HEK293T (cell line): ENCODE measurements at regions not wholly inside any gene's neighbourhood (a gene's known extent, or its start where the extent isn't known, plus 50 kb on each side); places are given as distances from the start of the nearest gene placed in this dataset.

Experiments used
- CTCF ChIA-PET: fragments of 350-600 bp; formaldehyde crosslinking; extraction: SDS; loops from one replicate; lab custom pipeline; 2021; ENCODE audit warnings: antibody characterized with exemption, inconsistent platforms; lab: Yijun Ruan, JAX
- POLR2A ChIA-PET: fragments of 350-600 bp; formaldehyde crosslinking; extraction: SDS; loops from one replicate; lab custom pipeline; 2020; ENCODE audit warnings: antibody characterized with exemption, inconsistent platforms; lab: Yijun Ruan, JAX
- DNase-seq: peaks from one replicate; pipeline ENCODE4 v3.0.0; 2012; ENCODE audit warnings: mixed read lengths; ENCODE audit errors: extremely low spot score
- ARNT ChIP-seq: fragments of 450-650 bp; IDR thresholded peaks from 2 replicates; pipeline ENCODE4 v1.6.1; 2017; ENCODE audit warnings: mild to moderate bottlenecking
- BHLHE40 ChIP-seq: fragments of 450-650 bp; IDR thresholded peaks from 2 replicates; pipeline ENCODE4 v1.6.1; 2016; ENCODE audit warnings: mild to moderate bottlenecking, moderate library complexity, borderline replicate concordance
- CTBP1 ChIP-seq: fragments of 450-650 bp; IDR thresholded peaks from 2 replicates; pipeline ENCODE4 v1.6.1; 2016; ENCODE audit warnings: borderline replicate concordance
- ELF4 ChIP-seq: fragments of 450-650 bp; IDR thresholded peaks from 2 replicates; pipeline ENCODE4 v1.6.1; 2017; ENCODE audit warnings: antibody characterized with exemption
- FOXA1 ChIP-seq: fragments of 450-650 bp; IDR thresholded peaks from 2 replicates; pipeline ENCODE4 v1.6.1; 2016; ENCODE audit warnings: mild to moderate bottlenecking
- FOXK2 ChIP-seq: fragments of 450-650 bp; IDR thresholded peaks from 2 replicates; pipeline ENCODE4 v1.6.1; 2016; ENCODE audit warnings: mild to moderate bottlenecking
- FOXM1 ChIP-seq: fragments of 450-650 bp; IDR thresholded peaks from 2 replicates; pipeline ENCODE4 v1.6.1; 2017; ENCODE audit warnings: mild to moderate bottlenecking, borderline replicate concordance
- HDGF ChIP-seq: fragments of 450-650 bp; IDR thresholded peaks from 2 replicates; pipeline ENCODE4 v1.6.1; 2017; ENCODE audit warnings: antibody characterized with exemption, borderline replicate concordance
- L3MBTL2 ChIP-seq: fragments of 450-650 bp; conservative IDR thresholded peaks from 2 replicates; pipeline ENCODE4 v1.6.1; 2016; ENCODE audit warnings: mild to moderate bottlenecking
- LEF1 ChIP-seq: fragments of 450-650 bp; IDR thresholded peaks from 2 replicates; pipeline ENCODE4 v1.6.1; 2017; ENCODE audit warnings: mild to moderate bottlenecking, borderline replicate concordance
- NFRKB ChIP-seq: fragments of 450-650 bp; IDR thresholded peaks from 2 replicates; pipeline ENCODE4 v1.6.1; 2016; ENCODE audit warnings: mild to moderate bottlenecking, moderate library complexity
- SP1 ChIP-seq: fragments of 450-650 bp; IDR thresholded peaks from 2 replicates; pipeline ENCODE4 v1.6.1; 2017
- SUZ12 ChIP-seq: fragments of 450-650 bp; IDR thresholded peaks from 2 replicates; pipeline ENCODE4 v1.6.1; 2016; ENCODE audit warnings: mild to moderate bottlenecking
- TARDBP ChIP-seq: fragments of 450-650 bp; IDR thresholded peaks from 2 replicates; pipeline ENCODE4 v1.6.1; 2016
- ZNF384 ChIP-seq: fragments of 450-650 bp; IDR thresholded peaks from 2 replicates; pipeline ENCODE4 v1.6.1; 2016
- TF ChIP-seq, protein P1 (sequence below): fragments of 450-650 bp; IDR thresholded peaks from 2 replicates; pipeline ENCODE4 v1.6.1; 2016

DNA sequence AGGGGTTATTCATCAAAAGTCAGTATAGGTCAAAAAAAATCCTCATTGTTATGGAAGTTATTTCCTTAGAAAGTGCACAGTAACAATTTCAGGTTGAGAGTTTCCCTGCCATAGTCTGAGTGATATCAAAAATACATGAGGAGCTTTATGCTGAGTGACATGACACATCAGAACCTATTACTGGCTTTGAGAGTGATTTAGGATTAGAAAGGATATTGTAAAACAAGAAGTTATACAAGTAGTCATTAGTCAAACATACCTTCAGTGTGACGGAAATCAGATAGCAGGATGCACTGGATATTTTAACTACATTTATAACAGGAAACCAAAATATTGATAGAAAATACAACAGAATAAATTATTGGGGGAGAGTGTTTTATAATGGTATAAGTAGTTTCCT lies 471.1 kb downstream of the VGLL3 start:
- CTCF ChIA-PET, result no interaction called here
- TF ChIP-seq HDGF (no peak), NFRKB (no peak), FOXK2 (no peak), LEF1 (no peak), SP1 (no peak), FOXM1 (no peak), ZNF384 (no peak), SUZ12 (no peak), BHLHE40 (no peak), L3MBTL2 (no peak), ARNT (no peak), ELF4 (no peak), TARDBP (no peak), CTBP1 (no peak), FOXA1 (no peak)
- TF ChIP-seq, protein P1, sequence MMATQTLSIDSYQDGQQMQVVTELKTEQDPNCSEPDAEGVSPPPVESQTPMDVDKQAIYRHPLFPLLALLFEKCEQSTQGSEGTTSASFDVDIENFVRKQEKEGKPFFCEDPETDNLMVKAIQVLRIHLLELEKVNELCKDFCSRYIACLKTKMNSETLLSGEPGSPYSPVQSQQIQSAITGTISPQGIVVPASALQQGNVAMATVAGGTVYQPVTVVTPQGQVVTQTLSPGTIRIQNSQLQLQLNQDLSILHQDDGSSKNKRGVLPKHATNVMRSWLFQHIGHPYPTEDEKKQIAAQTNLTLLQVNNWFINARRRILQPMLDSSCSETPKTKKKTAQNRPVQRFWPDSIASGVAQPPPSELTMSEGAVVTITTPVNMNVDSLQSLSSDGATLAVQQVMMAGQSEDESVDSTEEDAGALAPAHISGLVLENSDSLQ, result no peak
- DNase-seq, result no peak
- POLR2A ChIA-PET, result no interaction called here

DNA sequence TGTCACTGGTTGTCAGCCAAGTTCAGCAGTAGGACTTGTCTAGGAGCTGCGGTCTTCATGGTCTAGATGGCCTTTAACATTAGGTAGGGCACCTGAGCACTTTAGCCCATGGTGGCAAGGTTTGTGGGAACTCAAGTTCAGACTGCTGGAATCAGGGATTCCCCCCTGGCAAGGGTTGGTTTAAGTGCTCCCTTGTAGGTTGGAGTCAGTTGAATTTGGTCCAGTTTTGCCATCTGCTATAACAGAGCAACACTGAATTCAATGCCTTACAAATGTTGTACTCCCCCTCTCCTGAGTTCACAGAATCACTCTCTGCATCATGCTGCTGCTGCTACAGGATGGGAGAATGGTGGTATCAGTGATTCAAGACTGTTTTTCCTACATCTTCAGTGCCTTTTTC lies 509.3 kb downstream of the VGLL3 start:
- ChIA-PET CTCF (no interaction called here), POLR2A (no interaction called here)
- no peak for DNase-seq
- no peak for TF ChIP-seq HDGF
- no peak for TF ChIP-seq ZNF384
- TF ChIP-seq FOXM1, result no peak
- no peak for TF ChIP-seq FOXA1
- no peak for TF ChIP-seq NFRKB
- no peak for TF ChIP-seq SP1
- TF ChIP-seq, protein P1, result no peak
- no peak for TF ChIP-seq SUZ12
- TF ChIP-seq TARDBP, result no peak
- no peak for TF ChIP-seq BHLHE40
- no peak for TF ChIP-seq L3MBTL2
- TF ChIP-seq FOXK2, result no peak
- TF ChIP-seq ARNT, result no peak
- no peak for TF ChIP-seq ELF4
- no peak for TF ChIP-seq LEF1
- no peak for TF ChIP-seq CTBP1

DNA sequence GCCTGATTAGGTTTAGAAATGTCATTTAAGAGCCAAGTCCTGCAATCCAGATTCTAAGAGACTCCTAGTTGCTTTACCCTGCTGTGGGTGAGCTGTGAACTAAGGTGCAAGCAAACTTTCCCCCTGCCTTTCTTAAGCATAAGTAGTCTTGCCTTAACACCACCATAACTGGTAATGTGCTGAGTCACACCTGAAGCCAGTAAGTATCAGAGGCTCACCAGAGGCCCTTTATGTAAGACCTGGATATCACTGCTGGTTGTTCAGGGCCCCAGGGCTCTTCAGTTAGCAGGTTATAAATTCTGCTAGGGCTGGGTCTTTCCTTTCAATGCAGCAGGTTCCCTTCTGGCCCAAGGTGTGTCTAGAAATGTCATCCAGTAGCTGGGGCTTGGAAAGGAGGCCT lies 509.9 kb downstream of the VGLL3 start:
- CTCF ChIA-PET, result no interaction called here
- no peak for TF ChIP-seq BHLHE40
- TF ChIP-seq CTBP1, result no peak
- TF ChIP-seq ELF4, result no peak
- TF ChIP-seq SUZ12, result no peak
- TF ChIP-seq FOXA1, result no peak
- TF ChIP-seq L3MBTL2, result no peak
- no peak for TF ChIP-seq SP1
- no peak for TF ChIP-seq NFRKB
- TF ChIP-seq TARDBP, result no peak
- TF ChIP-seq LEF1, result no peak
- no peak for TF ChIP-seq FOXK2
- TF ChIP-seq HDGF, result no peak
- no peak for TF ChIP-seq FOXM1
- POLR2A ChIA-PET, result no interaction called here
- DNase-seq, result no peak

DNA sequence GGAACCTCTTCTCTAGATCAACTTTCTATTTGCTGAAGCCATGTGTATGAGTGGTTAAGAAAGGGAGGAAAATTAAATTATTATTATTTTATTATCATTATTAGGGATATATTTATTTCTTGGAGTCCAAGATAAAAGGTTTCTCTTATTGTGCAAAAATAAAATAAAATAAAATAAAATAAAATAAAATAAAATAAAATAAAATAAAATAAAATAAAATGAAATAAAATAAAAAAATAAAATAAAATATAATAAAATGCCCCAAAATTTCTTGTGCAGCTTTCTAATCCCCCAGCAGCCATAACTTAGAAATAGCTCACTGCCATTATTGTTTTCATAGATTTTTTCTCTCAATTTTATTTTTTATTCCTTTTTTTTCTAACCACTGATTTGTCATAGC lies 526.8 kb downstream of the VGLL3 start:
- POLR2A ChIA-PET, result no interaction called here

DNA sequence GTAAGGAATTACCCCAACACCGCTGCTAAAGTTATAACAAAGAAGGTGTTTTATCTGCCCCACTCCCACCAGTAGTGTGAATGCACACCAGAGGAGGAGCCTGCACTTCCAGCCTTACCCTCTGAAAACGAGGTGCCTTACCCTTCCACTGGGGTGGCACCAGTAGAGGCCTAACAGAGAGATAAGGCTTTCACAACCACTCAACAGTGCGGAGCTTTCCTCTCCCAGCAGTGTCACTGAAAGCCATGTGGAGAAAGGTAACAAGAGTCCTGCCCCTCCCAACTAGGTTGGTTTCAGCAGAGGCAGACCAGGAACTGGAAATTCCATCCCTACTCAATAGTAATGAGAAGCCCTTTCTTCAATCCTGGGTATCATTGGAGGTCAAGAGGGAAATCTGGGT lies 539.2 kb downstream of the VGLL3 start:
- no peak for DNase-seq
- CTCF ChIA-PET, result no interaction called here
- TF ChIP-seq HDGF, result no peak
- TF ChIP-seq, protein P1, result no peak
- no peak for TF ChIP-seq NFRKB
- TF ChIP-seq FOXM1, result no peak
- TF ChIP-seq LEF1, result no peak
- TF ChIP-seq ZNF384, result no peak
- TF ChIP-seq ELF4, result no peak
- TF ChIP-seq SUZ12, result no peak
- no peak for TF ChIP-seq BHLHE40
- TF ChIP-seq ARNT, result no peak
- no peak for TF ChIP-seq L3MBTL2
- no peak for TF ChIP-seq FOXA1
- TF ChIP-seq CTBP1, result no peak
- no peak for TF ChIP-seq TARDBP
- TF ChIP-seq SP1, result no peak
- TF ChIP-seq FOXK2, result no peak
- POLR2A ChIA-PET, result no interaction called here

More for the DNA sequence above, 526.8 kb downstream of the VGLL3 start:
- CTCF ChIA-PET, result no interaction called here
- TF ChIP-seq HDGF (no peak), L3MBTL2 (no peak), TARDBP (no peak), ZNF384 (no peak), ARNT (no peak), SUZ12 (no peak), ELF4 (no peak), LEF1 (no peak), CTBP1 (no peak), NFRKB (no peak), FOXA1 (no peak), SP1 (no peak), BHLHE40 (no peak), FOXM1 (no peak), FOXK2 (no peak)
- TF ChIP-seq, protein P1, result no peak
- no peak for DNase-seq
